SK-N-SH (cell line): ENCODE measurements at regions not wholly inside any gene's neighbourhood (a gene's known extent, or its start where the extent isn't known, plus 50 kb on each side); places are given as distances from the start of the nearest gene placed in this dataset.

Source experiments
- CTCF ChIA-PET: fragments of 300-600, 350-600 bp; formaldehyde crosslinking; extraction: SDS; loops from one replicate; lab custom pipeline; 2021; lab: Yijun Ruan, JAX
- POLR2A ChIA-PET: fragments of 350-600 bp; sonication (Branson Sonifier 250); formaldehyde crosslinking; extraction: SDS; loops from one replicate; lab custom pipeline; 2020; ENCODE audit warnings: antibody characterized with exemption, inconsistent platforms; lab: Yijun Ruan, JAX
- DNase-seq: peaks from one replicate; pipeline ENCODE4 v3.0.0; 2012
- H2AFZ ChIP-seq: fragments of 200-600 bp; sonication (generic); 2 replicates; pipeline ENCODE4 v1.8.1; 2016; ENCODE audit warnings: antibody characterized with exemption, mild to moderate bottlenecking, low read depth
- H3F3A ChIP-seq: fragments of 200-600 bp; sonication (generic); replicated peaks from 2 replicates; pipeline ENCODE3; 2016; ENCODE audit warnings: antibody characterized with exemption, mild to moderate bottlenecking; ENCODE audit not compliant: insufficient read depth
- H3K27ac ChIP-seq, 2 experiments: fragments of 200-500 bp in 1 of 2; fragments of 200-600 bp in 1 of 2; sonication (Bioruptor generic) in 1 of 2; sonication (generic), shearing (Covaris generic) in 1 of 2; 2 replicates each; pipeline versions ENCODE4 v1.5.1 to v1.6.1; 2014 to 2016; ENCODE audit warnings: low read depth in 2 of 2, inconsistent platforms in 1 of 2, low read length in 1 of 2, mild to moderate bottlenecking in 1 of 2, mixed read lengths in 1 of 2
- H3K27me3 ChIP-seq: fragments of 200-600 bp; sonication (generic), shearing (Covaris generic); 2 replicates; pipeline ENCODE4 v1.6.1; 2016; ENCODE audit warnings: mixed run types; ENCODE audit not compliant: insufficient read depth
- H3K36me3 ChIP-seq, 2 experiments: fragments of 200-500 bp in 1 of 2; fragments of 200-600 bp in 1 of 2; sonication (Bioruptor generic) in 1 of 2; sonication (generic) in 1 of 2; replicated peaks in 1 of 2; 2 replicates each; pipeline versions ENCODE3 to v1.5.1; 2014 to 2016; ENCODE audit warnings: low read length in 1 of 2, mild to moderate bottlenecking in 1 of 2; ENCODE audit not compliant: insufficient read depth in 2 of 2, control insufficient read depth in 1 of 2
- H3K4me1 ChIP-seq, 2 experiments: fragments of 200-500 bp in 1 of 2; fragments of 200-600 bp in 1 of 2; sonication (Bioruptor generic) in 1 of 2; sonication (generic), shearing (Covaris generic) in 1 of 2; 2 replicates each; pipeline versions ENCODE4 v1.5.1 to v1.6.1; 2014 to 2016; ENCODE audit warnings: low read depth in 1 of 2, low read length in 1 of 2, mixed run types in 1 of 2; ENCODE audit not compliant: insufficient read depth in 2 of 2, control insufficient read depth in 1 of 2
- H3K4me2 ChIP-seq: fragments of 200-600 bp; sonication (generic), shearing (Covaris generic); 2 replicates; pipeline ENCODE4 v1.6.1; 2017; ENCODE audit warnings: mixed run types
- H3K4me3 ChIP-seq, 2 experiments: fragments of 200-500 bp in 1 of 2; fragments of 200-600 bp in 1 of 2; sonication (Bioruptor generic) in 1 of 2; sonication (generic), shearing (Covaris generic) in 1 of 2; 2 replicates each; pipeline versions ENCODE4 v1.5.1 to v1.8.1; 2014 to 2016; ENCODE audit warnings: low read depth in 2 of 2, inconsistent platforms in 1 of 2, low read length in 1 of 2, mild to moderate bottlenecking in 1 of 2, mixed read lengths in 1 of 2, moderate library complexity in 1 of 2
- H3K79me2 ChIP-seq: fragments of 200-600 bp; sonication (generic); 2 replicates; pipeline ENCODE4 v1.8.1; 2017; ENCODE audit warnings: mild to moderate bottlenecking; ENCODE audit not compliant: insufficient read depth
- H3K9ac ChIP-seq: fragments of 200-600 bp; sonication (generic); 2 replicates; pipeline ENCODE4 v1.6.1; 2017; ENCODE audit warnings: mixed run types
- H3K9me2 ChIP-seq: fragments of 200-600 bp; sonication (generic); 2 replicates; pipeline ENCODE4 v1.6.1; 2017; ENCODE audit warnings: mixed run types
- H3K9me3 ChIP-seq: fragments of 200-600 bp; sonication (generic); 2 replicates; pipeline ENCODE4 v1.6.1; 2017; ENCODE audit warnings: mixed run types, mild to moderate bottlenecking, moderate library complexity
- H4K20me1 ChIP-seq: fragments of 200-600 bp; sonication (generic); 2 replicates; pipeline ENCODE4 v1.6.1; 2017; ENCODE audit warnings: mild to moderate bottlenecking, mixed run types; ENCODE audit not compliant: insufficient read depth
- ELF1 ChIP-seq: IDR thresholded peaks from 2 replicates; pipeline ENCODE4 v1.4.0; 2012
- EP300 ChIP-seq, 2 experiments: IDR thresholded peaks; 2 replicates each; pipeline versions ENCODE4 v1.4.0 to v1.6.1; 2012; ENCODE audit warnings: borderline replicate concordance in 1 of 2, low read depth in 1 of 2, low read length in 1 of 2
- EZH2phosphoT487 ChIP-seq: fragments of 200-600 bp; sonication (generic); IDR thresholded peaks from 2 replicates; pipeline ENCODE4 v1.6.1; 2017; ENCODE audit warnings: low read depth, mixed run types, mild to moderate bottlenecking, antibody characterized with exemption, moderate library complexity, borderline replicate concordance
- GATA2 ChIP-seq: sonication (generic); formaldehyde crosslinking; IDR thresholded peaks from 2 replicates; pipeline ENCODE4 v1.5.0; 2020; ENCODE audit warnings: mild to moderate bottlenecking, missing genetic modification reagents
- MXI1 ChIP-seq: IDR thresholded peaks from 2 replicates; pipeline ENCODE4 v1.6.1; 2012; ENCODE audit warnings: mild to moderate bottlenecking, low read depth, low read length, improper control_type of control experiment
- NFIC ChIP-seq: IDR thresholded peaks from 2 replicates; pipeline ENCODE4 v1.4.0; 2012; ENCODE audit warnings: borderline replicate concordance
- POLR2AphosphoS5 ChIP-seq: IDR thresholded peaks from 2 replicates; pipeline ENCODE4 v1.6.1; 2012; ENCODE audit warnings: low read depth, low read length
- RAD21 ChIP-seq: IDR thresholded peaks from 2 replicates; pipeline ENCODE4 v1.6.1; 2012; ENCODE audit warnings: mild to moderate bottlenecking, low read length
- RCOR1 ChIP-seq: fragments of 150-350 bp; IDR thresholded peaks from 2 replicates; pipeline ENCODE4 v1.6.1; 2017; ENCODE audit warnings: antibody characterized with exemption, low read length
- RFX5 ChIP-seq: IDR thresholded peaks from 2 replicates; pipeline ENCODE4 v1.6.1; 2012; ENCODE audit warnings: mild to moderate bottlenecking, improper control_type of control experiment, low read length
- RXRA ChIP-seq: IDR thresholded peaks from 2 replicates; pipeline ENCODE4 v1.4.0; 2012; ENCODE audit warnings: low read depth, mild to moderate bottlenecking, borderline replicate concordance
- SIN3A ChIP-seq: IDR thresholded peaks from 2 replicates; pipeline ENCODE4 v1.6.1; 2012; ENCODE audit warnings: low read depth, mild to moderate bottlenecking, low read length, moderate library complexity, borderline replicate concordance
- SMC3 ChIP-seq: IDR thresholded peaks from 2 replicates; pipeline ENCODE4 v1.6.1; 2012; ENCODE audit warnings: low read depth, low read length, improper control_type of control experiment
- TAF1 ChIP-seq: IDR thresholded peaks from 2 replicates; pipeline ENCODE4 v1.6.1; 2012; ENCODE audit warnings: low read depth, mild to moderate bottlenecking, low read length, moderate library complexity, borderline replicate concordance
- TEAD4 ChIP-seq: IDR thresholded peaks from 2 replicates; pipeline ENCODE4 v1.4.0; 2012; ENCODE audit warnings: mild to moderate bottlenecking, borderline replicate concordance; ENCODE audit not compliant: insufficient read depth
- WGBS: methylation state at CpG from one replicate; pipeline ENCODE4 v1.1.6; 2017; ENCODE audit warnings: low lambda C conversion rate; 5-methylcytosine and 5-hydroxymethylcytosine counted together
- TF ChIP-seq, protein P1 (sequence below): IDR thresholded peaks from 2 replicates; pipeline ENCODE4; 2012
- TF ChIP-seq, protein P2 (sequence below): fragments of 150-350 bp; IDR thresholded peaks from 2 replicates; pipeline ENCODE4 v1.6.1; 2017; ENCODE audit warnings: antibody characterized with exemption, low read length, low read depth, borderline replicate concordance
- TF ChIP-seq, protein P3 (sequence below): fragments of 150-350 bp; IDR thresholded peaks from 2 replicates; pipeline ENCODE4 v1.6.1; 2016; ENCODE audit warnings: mild to moderate bottlenecking, low read depth, low read length

GRCh38 chr12:43103866-43104265 is 448.1 kb downstream of the ADAMTS20 start:
- Histone ChIP-seq H3K36me3 (no peaks in the 10 kb centered on the region), H3K9me3 (no peaks in the 10 kb centered on the region), H2AFZ (no peak overlapping the region), H3K27me3 (no peaks in the 10 kb centered on the region), H3K4me2 (no peak overlapping the region), H3K9me2 (no peaks in the 10 kb centered on the region), H3K9ac (no peak overlapping the region), H3K79me2 (no peaks in the 10 kb centered on the region), H3K4me1 (peaks cover 0 to 8% of the 10 kb centered on the region in 2 experiments; a peak in 2 of 4 replicates), H3F3A (no peaks in the 10 kb centered on the region), H3K4me3 (no peak overlapping the region), H3K27ac (no peak overlapping the region), H4K20me1 (no peaks in the 10 kb centered on the region)
- POLR2A ChIA-PET = no interaction called here
- CTCF ChIA-PET = interaction anchor here (1.2 kb wide), 1 partner anchor 621 kb away, joined by 3 read pairs; no protein-coding TSS in a partner anchor
- TF ChIP-seq MXI1 (no peak), EP300 (IDR thresholded peaks at IDR 0.05; ENCODE audit: borderline replicate concordance in 1 of 2, low read depth in 1 of 2, low read length in 1 of 2) (no peak), EZH2phosphoT487 (no peak), RFX5 (no peak), RXRA (no peak), RCOR1 (no peak), RAD21 (no peak), SMC3 (no peak), TAF1 (no peak), POLR2AphosphoS5 (no peak), TEAD4 (no peak), NFIC (no peak), ELF1 (no peak), GATA2 (CRISPR knock-in tag) (no peak), SIN3A (no peak)
- TF ChIP-seq, protein P1, sequence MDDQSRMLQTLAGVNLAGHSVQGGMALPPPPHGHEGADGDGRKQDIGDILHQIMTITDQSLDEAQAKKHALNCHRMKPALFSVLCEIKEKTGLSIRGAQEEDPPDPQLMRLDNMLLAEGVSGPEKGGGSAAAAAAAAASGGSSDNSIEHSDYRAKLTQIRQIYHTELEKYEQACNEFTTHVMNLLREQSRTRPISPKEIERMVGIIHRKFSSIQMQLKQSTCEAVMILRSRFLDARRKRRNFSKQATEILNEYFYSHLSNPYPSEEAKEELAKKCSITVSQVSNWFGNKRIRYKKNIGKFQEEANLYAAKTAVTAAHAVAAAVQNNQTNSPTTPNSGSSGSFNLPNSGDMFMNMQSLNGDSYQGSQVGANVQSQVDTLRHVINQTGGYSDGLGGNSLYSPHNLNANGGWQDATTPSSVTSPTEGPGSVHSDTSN = no peak
- TF ChIP-seq, protein P2, sequence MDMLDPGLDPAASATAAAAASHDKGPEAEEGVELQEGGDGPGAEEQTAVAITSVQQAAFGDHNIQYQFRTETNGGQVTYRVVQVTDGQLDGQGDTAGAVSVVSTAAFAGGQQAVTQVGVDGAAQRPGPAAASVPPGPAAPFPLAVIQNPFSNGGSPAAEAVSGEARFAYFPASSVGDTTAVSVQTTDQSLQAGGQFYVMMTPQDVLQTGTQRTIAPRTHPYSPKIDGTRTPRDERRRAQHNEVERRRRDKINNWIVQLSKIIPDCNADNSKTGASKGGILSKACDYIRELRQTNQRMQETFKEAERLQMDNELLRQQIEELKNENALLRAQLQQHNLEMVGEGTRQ = no peak
- TF ChIP-seq, protein P3, sequence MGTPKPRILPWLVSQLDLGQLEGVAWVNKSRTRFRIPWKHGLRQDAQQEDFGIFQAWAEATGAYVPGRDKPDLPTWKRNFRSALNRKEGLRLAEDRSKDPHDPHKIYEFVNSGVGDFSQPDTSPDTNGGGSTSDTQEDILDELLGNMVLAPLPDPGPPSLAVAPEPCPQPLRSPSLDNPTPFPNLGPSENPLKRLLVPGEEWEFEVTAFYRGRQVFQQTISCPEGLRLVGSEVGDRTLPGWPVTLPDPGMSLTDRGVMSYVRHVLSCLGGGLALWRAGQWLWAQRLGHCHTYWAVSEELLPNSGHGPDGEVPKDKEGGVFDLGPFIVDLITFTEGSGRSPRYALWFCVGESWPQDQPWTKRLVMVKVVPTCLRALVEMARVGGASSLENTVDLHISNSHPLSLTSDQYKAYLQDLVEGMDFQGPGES = no peak
- no peak for DNase-seq
- 31% methylated on average over 1 of the region's 1 CpG for WGBS
